HG03097 (cell line): ENCODE measurements at regions not wholly inside any gene's neighbourhood (a gene's known extent, or its start where the extent isn't known, plus 50 kb on each side); places are given as distances from the start of the nearest gene placed in this dataset.

Experiments used
- ATAC-seq: cut with Tn5 transposase; IDR thresholded peaks from one replicate; pipeline ENCODE4 v1.9.1; 2021; ENCODE audit not compliant: unreplicated experiment, low FRiP score

- no peak for ATAC-seq
Observed at GRCh38 chr1:38283696-38284470, 237.3 kb upstream of the POU3F1 start.

GRCh38 chr1:38279148-38279547, 232.6 kb upstream of the POU3F1 start:
- no peak for ATAC-seq

- no peak for ATAC-seq
Observed at GRCh38 chr1:38277646-38278045, 231.1 kb upstream of the POU3F1 start.

- ATAC-seq, result no peak
Observed at GRCh38 chr1:38275960-38276359, 229.4 kb upstream of the POU3F1 start.

- ATAC-seq, result no peak
Observed at GRCh38 chr1:38274974-38275373, 228.4 kb upstream of the POU3F1 start.

- no peak for ATAC-seq
Observed at GRCh38 chr1:38273196-38273804, 226.7 kb upstream of the POU3F1 start.

- no peak for ATAC-seq
Observed at GRCh38 chr1:38272515-38272914, 225.9 kb upstream of the POU3F1 start.

GRCh38 chr1:38270849-38271633, 224.4 kb upstream of the POU3F1 start:
- ATAC-seq, result no peak

GRCh38 chr1:38269923-38270848, 223.6 kb upstream of the POU3F1 start:
- ATAC-seq, result no peak

- ATAC-seq, result no peak
Observed at GRCh38 chr1:38268226-38268625, 221.6 kb upstream of the POU3F1 start.

- no peak for ATAC-seq
Observed at GRCh38 chr1:38267037-38268036, 220.7 kb upstream of the POU3F1 start.

- ATAC-seq, result no peak
Observed at GRCh38 chr1:38266197-38266520, 219.6 kb upstream of the POU3F1 start.

GRCh38 chr1:38265293-38266196, 219.0 kb upstream of the POU3F1 start:
- ATAC-seq, result no peak

- ATAC-seq, result no peak
Observed at GRCh38 chr1:38263438-38263837, 216.8 kb upstream of the POU3F1 start.

GRCh38 chr1:38261574-38261973, 215.0 kb upstream of the POU3F1 start:
- ATAC-seq, result no peak

GRCh38 chr1:38258085-38258627, 211.6 kb upstream of the POU3F1 start:
- ATAC-seq, result no peak

GRCh38 chr1:38257374-38257773, 210.8 kb upstream of the POU3F1 start:
- ATAC-seq, result no peak

- no peak for ATAC-seq
Observed at GRCh38 chr1:38256072-38256471, 209.5 kb upstream of the POU3F1 start.
